Fibroblast of pulmonary artery (primary cell): ENCODE measurements at regions not wholly inside any gene's neighbourhood (a gene's known extent, or its start where the extent isn't known, plus 50 kb on each side); places are given as distances from the start of the nearest gene placed in this dataset.
"Not testable (repeated sequence)": the region's sequence is repeated elsewhere in the genome, so short reads cannot be mapped to it uniquely, and the experiment has no call there.

Source experiments
- DNase-seq: peaks from one replicate; pipeline ENCODE4 v3.0.0-alpha.2; 2010; ENCODE audit warnings: low read depth
- H3K4me3 ChIP-seq: replicated peaks from 2 replicates; pipeline ENCODE4 v1.5.1; 2011; ENCODE audit warnings: low read depth, mild to moderate bottlenecking, control low read depth, low read length, moderate library complexity
- TF ChIP-seq, protein P1 (sequence below): IDR thresholded peaks from 2 replicates; pipeline ENCODE4 v1.5.1; 2011; ENCODE audit warnings: mild to moderate bottlenecking, control low read depth, low read length, inconsistent platforms; ENCODE audit errors: missing control alignments

DNA sequence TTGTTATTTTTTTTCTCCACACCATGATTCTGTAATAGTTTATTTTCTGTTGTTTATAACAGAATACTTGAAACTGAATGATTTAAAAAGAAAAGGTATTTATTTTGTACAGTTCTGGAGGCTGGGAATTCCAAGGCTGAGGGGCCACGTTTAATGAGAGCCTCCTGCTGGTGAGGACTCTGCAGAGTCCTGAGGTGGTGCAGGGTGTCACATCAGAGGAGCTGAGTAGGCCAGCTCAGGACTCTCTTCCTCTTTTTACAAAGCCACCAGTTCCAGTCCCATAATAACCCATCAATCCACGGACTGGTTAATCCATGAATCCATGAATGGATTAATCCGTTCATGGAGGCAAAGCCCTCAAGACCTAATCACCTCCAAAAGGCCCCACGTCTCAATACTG is 71.6 kb downstream of the TFAP2A start:
- DNase-seq: no peak
- TF ChIP-seq, protein P1, sequence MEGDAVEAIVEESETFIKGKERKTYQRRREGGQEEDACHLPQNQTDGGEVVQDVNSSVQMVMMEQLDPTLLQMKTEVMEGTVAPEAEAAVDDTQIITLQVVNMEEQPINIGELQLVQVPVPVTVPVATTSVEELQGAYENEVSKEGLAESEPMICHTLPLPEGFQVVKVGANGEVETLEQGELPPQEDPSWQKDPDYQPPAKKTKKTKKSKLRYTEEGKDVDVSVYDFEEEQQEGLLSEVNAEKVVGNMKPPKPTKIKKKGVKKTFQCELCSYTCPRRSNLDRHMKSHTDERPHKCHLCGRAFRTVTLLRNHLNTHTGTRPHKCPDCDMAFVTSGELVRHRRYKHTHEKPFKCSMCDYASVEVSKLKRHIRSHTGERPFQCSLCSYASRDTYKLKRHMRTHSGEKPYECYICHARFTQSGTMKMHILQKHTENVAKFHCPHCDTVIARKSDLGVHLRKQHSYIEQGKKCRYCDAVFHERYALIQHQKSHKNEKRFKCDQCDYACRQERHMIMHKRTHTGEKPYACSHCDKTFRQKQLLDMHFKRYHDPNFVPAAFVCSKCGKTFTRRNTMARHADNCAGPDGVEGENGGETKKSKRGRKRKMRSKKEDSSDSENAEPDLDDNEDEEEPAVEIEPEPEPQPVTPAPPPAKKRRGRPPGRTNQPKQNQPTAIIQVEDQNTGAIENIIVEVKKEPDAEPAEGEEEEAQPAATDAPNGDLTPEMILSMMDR: no peak
- no peak overlapping the region for H3K4me3 ChIP-seq

DNA sequence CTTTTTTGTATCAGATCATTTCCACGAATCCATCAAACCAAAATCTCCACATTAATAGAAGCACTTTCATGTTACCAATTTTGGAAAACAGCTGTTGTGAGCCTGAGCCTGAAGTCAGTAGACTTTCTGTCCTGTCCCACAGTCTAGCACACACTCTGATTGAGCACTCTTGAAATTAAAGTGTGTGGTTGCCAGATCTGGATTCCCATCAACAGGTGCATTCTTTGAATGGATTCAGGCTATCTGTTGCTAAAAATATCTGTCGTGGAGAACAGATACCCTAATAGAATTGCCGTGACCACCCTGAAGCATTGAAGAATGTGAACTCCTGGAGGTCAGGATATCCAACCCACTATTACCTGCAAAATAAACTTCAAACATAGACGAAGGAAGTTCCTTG is 73.3 kb downstream of the TFAP2A start:
- TF ChIP-seq, protein P1: no peak
- no peak overlapping the region for H3K4me3 ChIP-seq
- DNase-seq: no peak

DNA sequence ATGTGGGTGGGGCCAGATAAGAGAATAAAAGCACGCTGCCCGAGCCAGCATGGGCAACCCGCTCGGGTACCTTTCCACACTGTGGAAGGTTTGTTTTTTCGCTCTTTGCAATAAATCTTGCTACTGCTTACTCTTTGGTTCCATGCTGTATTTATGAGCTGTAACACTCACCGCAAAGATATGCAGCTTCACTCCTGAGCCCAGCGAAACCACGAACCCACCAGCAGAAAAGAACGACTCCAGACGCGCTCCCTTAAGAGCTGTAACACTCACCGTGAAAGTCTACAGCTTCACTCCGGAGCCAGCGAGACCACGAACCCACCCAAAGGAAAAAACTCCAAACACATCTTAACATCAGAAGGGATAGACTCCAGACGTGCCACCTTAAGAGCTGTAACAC is 76.7 kb downstream of the TFAP2A start:
- DNase-seq: no peak
- no peak overlapping the region for H3K4me3 ChIP-seq

DNA sequence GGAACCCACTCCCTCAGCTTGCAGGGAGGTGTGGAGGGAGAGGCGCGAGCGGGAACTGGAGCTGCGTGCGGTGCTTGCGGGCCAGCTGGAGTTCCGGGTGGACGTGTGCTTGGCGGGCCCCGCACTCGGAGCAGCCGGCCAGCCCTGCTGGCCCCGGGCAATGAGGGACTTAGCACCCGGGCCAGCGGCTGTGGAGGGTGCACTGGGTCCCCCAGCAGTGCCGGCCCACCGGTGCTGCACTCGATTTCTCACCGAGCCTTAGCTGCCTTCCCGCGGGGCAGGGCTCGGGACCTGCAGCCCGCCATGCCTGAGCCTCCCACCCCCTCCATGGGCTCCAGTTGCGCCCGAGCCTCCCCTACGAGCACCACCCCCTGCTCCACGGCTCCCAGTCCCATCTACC is 77.5 kb downstream of the TFAP2A start:
- DNase-seq, H3K4me3 ChIP-seq: not testable (repeated sequence)

More for the DNA sequence above, 76.7 kb downstream of the TFAP2A start:
- TF ChIP-seq, protein P1: no peak

DNA sequence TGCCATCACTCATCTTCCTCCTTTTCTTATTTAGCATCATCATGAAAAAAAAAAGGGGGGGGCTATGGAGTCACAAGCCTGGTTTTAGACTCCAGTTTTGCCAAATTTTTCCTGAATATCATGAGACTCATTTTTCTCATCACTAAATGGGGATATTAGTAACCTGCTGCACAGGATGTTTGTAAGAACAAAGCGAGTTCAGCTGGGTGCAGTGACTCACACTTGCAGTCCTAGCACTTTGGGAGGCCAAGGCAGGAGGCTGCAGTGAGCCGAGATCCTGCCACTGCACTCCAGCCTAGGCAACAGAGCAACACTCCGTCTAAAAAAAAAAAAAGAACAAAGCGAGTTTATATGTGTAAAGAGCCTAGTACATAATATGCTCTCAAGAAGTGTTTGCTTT is 82.8 kb downstream of the TFAP2A start:
- DNase-seq: no peak
- TF ChIP-seq, protein P1: no peak
- no peak overlapping the region for H3K4me3 ChIP-seq

DNA sequence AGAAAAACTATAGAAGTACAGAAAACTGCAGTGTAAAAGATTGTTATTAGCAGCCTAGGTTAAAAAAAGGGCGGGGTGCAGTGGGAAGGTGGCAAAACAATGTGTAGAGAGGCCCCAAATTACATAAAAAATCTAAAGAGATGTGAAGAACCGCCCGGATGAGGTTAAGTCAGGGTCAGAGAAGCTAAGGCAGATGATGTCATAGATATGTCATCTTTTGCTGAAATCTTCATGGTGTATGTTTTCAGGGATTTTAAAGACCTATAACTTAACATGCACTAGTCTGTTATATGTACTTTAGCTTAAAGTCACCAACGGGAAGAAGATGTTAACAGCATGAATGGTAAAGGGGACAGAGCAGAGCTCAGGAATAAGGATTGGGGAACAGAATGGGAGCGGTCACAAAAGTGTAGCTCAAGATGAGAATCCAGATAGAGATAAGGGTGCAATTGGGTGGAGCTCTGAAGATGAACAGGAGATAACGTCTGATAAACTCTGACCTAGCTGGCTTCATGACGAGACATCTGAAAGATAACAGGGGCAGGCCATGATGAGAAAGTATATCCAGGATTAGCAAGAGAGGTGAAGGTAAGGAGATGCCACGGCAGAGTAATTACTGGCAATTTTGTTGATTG is 83.4 kb downstream of the TFAP2A start:
- no peak overlapping the region for H3K4me3 ChIP-seq
- no peak for DNase-seq
- TF ChIP-seq, protein P1: no peak

DNA sequence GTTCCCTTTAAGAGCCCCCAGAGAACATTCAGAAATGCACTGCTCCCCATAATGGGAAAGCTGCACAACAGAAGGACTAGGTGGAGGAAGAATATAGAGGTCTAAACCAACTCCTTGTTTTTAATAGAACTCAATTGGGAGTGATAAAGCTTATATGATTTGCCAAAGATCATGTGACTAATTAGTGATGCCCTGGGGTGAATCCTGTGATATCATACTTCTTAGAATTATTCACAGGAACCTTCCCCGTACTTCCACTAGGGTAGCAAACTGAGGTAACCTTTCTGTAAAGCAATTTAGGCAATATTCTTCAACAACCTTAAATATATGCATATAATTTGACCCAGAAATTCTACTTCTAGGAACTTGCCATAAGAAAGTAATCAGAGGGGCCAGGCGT is 84.4 kb downstream of the TFAP2A start:
- H3K4me3 ChIP-seq: no peak overlapping the region
- no peak for DNase-seq
- TF ChIP-seq, protein P1: no peak
